HG03521 (cell line): ENCODE measurements at regions not wholly inside any gene's neighbourhood (a gene's known extent, or its start where the extent isn't known, plus 50 kb on each side); places are given as distances from the start of the nearest gene placed in this dataset.

Source experiments
- ATAC-seq: cut with Tn5 transposase; IDR thresholded peaks from one replicate; pipeline ENCODE4 v1.9.1; 2021; ENCODE audit warnings: mild to moderate bottlenecking, moderate library complexity; ENCODE audit not compliant: unreplicated experiment

DNA sequence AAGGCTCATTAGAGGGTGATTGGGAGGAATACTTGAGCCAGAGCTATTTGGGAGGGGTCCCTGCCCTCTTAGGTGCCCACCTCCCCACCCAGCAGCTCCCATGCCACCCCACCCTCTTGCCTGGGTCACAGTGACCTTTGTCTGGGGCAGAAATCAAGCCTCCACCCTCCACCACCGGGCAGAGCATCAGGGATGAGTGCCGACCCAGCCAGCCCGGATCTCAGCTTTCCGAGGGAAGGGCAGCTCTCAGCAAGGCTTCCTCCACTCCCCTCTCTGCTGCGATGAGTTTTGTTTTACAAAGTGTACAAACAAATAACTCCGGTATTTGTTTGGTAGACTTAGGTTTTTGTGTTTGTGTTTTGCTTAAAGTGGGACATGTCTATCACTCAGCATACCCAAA, 136.7 kb upstream of the CST7 start:
- no peak for ATAC-seq

GRCh38 chr20:24813080-24813479, 136.0 kb upstream of the CST7 start:
- ATAC-seq = no peak

DNA sequence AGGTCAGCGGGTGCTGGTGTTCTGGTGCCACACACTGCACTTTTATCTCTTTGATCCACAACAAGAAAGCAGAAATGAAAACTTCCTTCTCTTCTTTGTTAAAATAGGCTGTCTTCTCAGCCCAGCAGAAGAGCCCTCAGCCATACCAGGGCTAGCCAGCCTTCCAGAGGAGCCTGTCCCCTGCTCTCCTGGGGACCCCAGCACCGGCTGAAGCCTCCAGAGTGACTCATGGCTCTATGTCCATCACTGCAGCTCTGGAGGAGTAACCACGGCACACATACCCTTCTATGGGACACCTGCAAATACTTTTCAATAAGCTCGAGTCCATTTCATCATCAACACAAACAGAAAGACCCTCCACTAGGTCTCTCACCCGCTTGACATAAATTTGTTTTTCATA, 135.6 kb upstream of the CST7 start:
- ATAC-seq = no peak

DNA sequence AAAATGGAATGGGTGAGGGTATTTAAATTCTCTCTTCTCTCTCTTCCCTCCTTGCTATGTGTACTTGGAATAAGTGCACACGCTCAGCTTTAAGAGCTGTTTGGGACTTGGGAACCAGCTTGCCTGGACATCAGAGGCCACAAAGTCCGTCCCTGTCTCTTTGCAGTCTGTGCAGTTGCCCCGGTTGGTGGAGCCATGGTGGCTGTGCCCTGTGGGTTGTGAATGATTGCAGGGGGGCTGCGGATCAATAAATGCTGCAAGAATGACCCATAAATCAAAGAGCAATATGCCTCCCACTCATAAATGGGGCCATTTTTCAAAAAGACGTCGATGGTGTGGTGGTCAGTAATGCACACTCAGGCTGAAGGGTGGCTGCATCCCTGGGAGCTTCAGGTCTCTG, 135.1 kb upstream of the CST7 start:
- no peak for ATAC-seq

- no peak for ATAC-seq
These were observed 134.4 kb upstream of the CST7 start for GRCh38 chr20:24814556-24815195.

DNA sequence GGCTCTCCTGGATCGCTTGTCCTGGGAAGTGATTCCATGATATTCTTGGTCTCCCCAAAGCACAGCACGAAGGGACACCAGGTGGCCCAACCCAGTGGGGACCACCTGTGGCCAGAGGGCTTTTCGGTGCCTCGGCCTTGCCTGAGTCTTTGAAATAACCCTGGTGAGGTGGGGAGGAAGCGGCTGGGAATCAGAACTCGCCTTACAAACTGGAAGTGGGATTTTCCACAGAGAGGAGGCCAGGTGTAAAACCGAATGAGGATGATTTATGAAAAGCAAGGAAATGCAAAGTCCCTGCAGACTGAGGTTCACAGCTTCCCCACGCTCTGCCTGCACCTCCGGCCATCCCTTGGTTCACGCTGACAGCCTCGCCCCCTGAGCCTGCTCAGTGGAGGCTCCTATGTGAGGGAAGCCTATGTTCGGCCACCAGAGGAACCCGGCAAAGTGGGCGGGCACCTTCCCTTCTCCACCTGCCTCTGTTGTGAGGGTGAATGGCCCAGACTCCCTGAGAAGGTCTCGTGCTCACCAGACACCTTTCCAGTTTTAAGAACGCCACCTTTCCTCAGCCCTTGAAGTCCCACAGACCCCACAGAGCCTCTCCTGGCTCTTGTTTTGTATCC, 133.8 kb upstream of the CST7 start:
- no peak for ATAC-seq

- ATAC-seq = no peak
These were observed 133.1 kb upstream of the CST7 start for GRCh38 chr20:24815931-24816330.

DNA sequence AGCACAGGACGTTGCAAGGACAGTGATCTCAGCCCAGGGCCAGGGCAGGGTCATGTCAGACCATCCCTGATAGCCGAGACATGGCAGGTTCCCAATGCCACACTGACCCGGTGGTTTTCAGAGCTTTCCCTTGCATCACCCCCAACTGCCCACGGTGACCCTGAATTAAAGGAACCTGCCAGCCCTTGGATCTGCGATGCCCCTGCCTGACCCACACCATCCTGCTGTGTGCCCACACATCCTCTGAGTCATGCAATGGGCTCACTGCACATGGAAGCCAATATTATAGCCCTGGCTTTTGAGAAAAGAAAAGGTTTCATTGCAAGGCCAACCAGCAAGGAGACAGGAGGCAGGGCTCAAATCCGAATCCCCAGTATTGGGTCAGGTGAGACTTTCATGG, 132.6 kb upstream of the CST7 start:
- ATAC-seq = no peak

- no peak for ATAC-seq
These were observed 132.2 kb upstream of the CST7 start for GRCh38 chr20:24816907-24817306.

GRCh38 chr20:24817351-24817750, 131.7 kb upstream of the CST7 start:
- no peak for ATAC-seq

- no peak for ATAC-seq
These were observed 131.0 kb upstream of the CST7 start for GRCh38 chr20:24818056-24818455.

- ATAC-seq = no peak
These were observed 129.6 kb upstream of the CST7 start for GRCh38 chr20:24819331-24819965.

DNA sequence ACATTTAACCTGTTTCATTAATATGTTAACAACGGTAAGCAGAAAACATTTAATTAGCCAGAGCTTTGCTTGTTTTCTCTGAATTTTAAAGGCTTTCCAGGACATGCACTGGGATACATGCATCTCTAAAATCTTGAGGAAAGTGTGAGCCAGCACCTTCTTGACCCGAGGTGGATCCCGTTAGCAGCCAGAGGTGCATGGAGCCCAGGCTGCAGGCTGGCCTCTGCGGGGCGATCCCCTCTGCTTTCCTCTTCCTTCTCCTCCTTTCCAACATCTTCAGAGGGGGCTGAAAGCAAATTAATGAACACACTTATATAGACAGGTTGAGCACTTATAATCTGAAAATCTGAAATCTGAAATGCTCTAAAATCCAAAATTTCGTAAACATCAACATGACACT, 128.7 kb upstream of the CST7 start:
- no peak for ATAC-seq

GRCh38 chr20:24821391-24821790, 127.7 kb upstream of the CST7 start:
- no peak for ATAC-seq

GRCh38 chr20:24823176-24823784, 125.8 kb upstream of the CST7 start:
- no peak for ATAC-seq

GRCh38 chr20:24823989-24824693, 124.9 kb upstream of the CST7 start:
- no peak for ATAC-seq

GRCh38 chr20:24825591-24825990, 123.5 kb upstream of the CST7 start:
- no peak for ATAC-seq

- ATAC-seq = no peak
These were observed 121.3 kb upstream of the CST7 start for GRCh38 chr20:24827603-24828295.

DNA sequence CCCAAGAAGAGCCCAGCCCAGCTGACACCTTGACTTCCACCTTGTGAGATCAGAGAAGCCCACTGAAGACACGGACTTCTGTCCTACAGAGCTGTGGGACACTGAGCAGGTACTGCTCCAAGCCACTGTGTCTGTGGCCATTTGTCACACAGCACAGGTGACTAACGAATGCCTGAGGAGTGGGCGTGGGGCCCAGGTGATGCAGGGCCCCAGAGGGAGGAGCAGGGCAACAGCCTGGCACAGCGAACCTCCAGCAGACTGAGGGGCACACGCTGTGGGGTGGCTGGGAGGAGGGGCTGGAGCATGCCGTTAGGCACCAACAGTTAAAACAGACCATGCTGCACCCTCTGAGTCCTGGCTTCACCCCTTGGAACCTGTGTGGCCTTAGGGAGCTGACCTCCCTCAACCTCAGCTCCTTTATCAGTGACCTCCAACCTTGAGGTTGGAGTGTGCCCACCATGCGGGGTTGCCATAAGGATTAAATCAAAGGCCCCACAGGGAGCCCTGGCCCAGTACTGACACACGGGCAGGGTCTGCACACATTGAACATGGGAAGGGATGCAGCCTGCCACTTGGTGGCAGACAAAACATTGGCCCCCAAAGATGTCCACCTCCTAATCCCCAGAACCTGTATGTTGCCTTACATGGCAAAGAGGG, 119.9 kb upstream of the CST7 start:
- no peak for ATAC-seq

- no peak for ATAC-seq
These were observed 119.3 kb upstream of the CST7 start for GRCh38 chr20:24829649-24830370.
